ENCODE measurements at regions not wholly inside any gene's neighbourhood (a gene's known extent, or its start where the extent isn't known, plus 50 kb on each side); places are given as distances from the start of the nearest gene placed in this dataset.

GRCh38 chr1:112778137-112778536, 63.0 kb upstream of the PPM1J start:
- CTCF ChIA-PET = interaction anchor here in 1 of 2 donors (1.3 kb wide), 1 partner anchor 19 kb away, joined by 4 read pairs; no protein-coding TSS in a partner anchor

GRCh38 chr1:112776688-112777087, 61.6 kb upstream of the PPM1J start:
- Histone ChIP-seq H3K9me3 (no peaks in the 10 kb centered on the region), H3K27me3 (replicated peaks in 1 of 2; ENCODE audit: control insufficient read depth in 2 of 2, extremely low read depth in 1 of 2, insufficient read depth in 2 of 2, low read length in 1 of 2) (no peaks in the 10 kb centered on the region), H3K4me3 (ENCODE audit: control insufficient read depth in 1 of 2, extremely low read depth in 1 of 2, low read length in 1 of 2) (no peak overlapping the region), H3K27ac (ENCODE audit: low read length) (no peak overlapping the region), H3K4me1 (ENCODE audit: control insufficient read depth in 1 of 2, extremely low read depth in 1 of 2, insufficient read depth in 2 of 2, low read length in 2 of 2) (no peaks in the 10 kb centered on the region), H3K36me3 (ENCODE audit: control insufficient read depth in 2 of 2, extremely low read depth in 1 of 2, insufficient read depth in 1 of 2, low read length in 1 of 2) (no peaks in the 10 kb centered on the region)
- ATAC-seq (replicated peaks in 1 of 4) (no peak), DNase-seq (no peak)
- ChIA-PET CTCF (no interaction called here), POLR2A (no interaction called here)
- 75% methylated on average over 2 of the region's 3 CpGs for WGBS (ENCODE audit: insufficient coverage)
- Mint-ChIP-seq H3K9me3 (no peaks in the 10 kb centered on the region), H3K27me3 (peaks cover 4 to 5% of the 10 kb centered on the region in 2 donors), H3K4me1 (no peaks in the 10 kb centered on the region), H3K4me3 (no peak overlapping the region), H3K27ac (no peak overlapping the region), H3K36me3 (no peaks in the 10 kb centered on the region)

More at GRCh38 chr1:112778137-112778536, 63.0 kb upstream of the PPM1J start:
- H3K4me3 ChIP-seq (ENCODE audit: control insufficient read depth in 1 of 2, extremely low read depth in 1 of 2, low read length in 1 of 2) = no peak overlapping the region
- no peaks in the 10 kb centered on the region for H3K4me1 ChIP-seq (ENCODE audit: control insufficient read depth in 1 of 2, extremely low read depth in 1 of 2, insufficient read depth in 2 of 2, low read length in 2 of 2)
- ATAC-seq (replicated peaks in 1 of 4) (no peak), DNase-seq (no peak)
- Mint-ChIP-seq H3K9me3 (no peaks in the 10 kb centered on the region), H3K36me3 (no peaks in the 10 kb centered on the region), H3K4me3 (no peak overlapping the region), H3K4me1 (no peaks in the 10 kb centered on the region), H3K27ac (no peak overlapping the region), H3K27me3 (peaks cover 2 to 4% of the 10 kb centered on the region in 2 donors)
- POLR2A ChIA-PET = no interaction called here
- H3K27ac ChIP-seq (ENCODE audit: low read length) = no peak overlapping the region
- H3K27me3 ChIP-seq (replicated peaks in 1 of 2; ENCODE audit: control insufficient read depth in 2 of 2, extremely low read depth in 1 of 2, insufficient read depth in 2 of 2, low read length in 1 of 2) = no peaks in the 10 kb centered on the region
- no peaks in the 10 kb centered on the region for H3K9me3 ChIP-seq
- no CpG with 5 or more reads among the region's 1 CpG for WGBS (ENCODE audit: insufficient coverage)
- no peaks in the 10 kb centered on the region for H3K36me3 ChIP-seq (ENCODE audit: control insufficient read depth in 2 of 2, extremely low read depth in 1 of 2, insufficient read depth in 1 of 2, low read length in 1 of 2)

- no peaks in the 10 kb centered on the region for H3K27me3 ChIP-seq (replicated peaks in 1 of 2; ENCODE audit: control insufficient read depth in 2 of 2, extremely low read depth in 1 of 2, insufficient read depth in 2 of 2, low read length in 1 of 2)
- POLR2A ChIA-PET = no interaction called here
- ATAC-seq (replicated peaks in 1 of 4) = no peak
- no peak overlapping the region for H3K27ac ChIP-seq (ENCODE audit: low read length)
- peaks cover 3 to 5% (median 4%) of the 10 kb centered on the region in 3 donors for H3K4me1 Mint-ChIP-seq
- peaks cover 0 to 5% of the 10 kb centered on the region in 2 donors for H3K27me3 Mint-ChIP-seq
- H3K27ac Mint-ChIP-seq = no peak overlapping the region
- no peak overlapping the region for H3K4me3 ChIP-seq (ENCODE audit: control insufficient read depth in 1 of 2, extremely low read depth in 1 of 2, low read length in 1 of 2)
- no peaks in the 10 kb centered on the region for H3K9me3 Mint-ChIP-seq
- H3K36me3 Mint-ChIP-seq = no peaks in the 10 kb centered on the region
- H3K9me3 ChIP-seq = no peaks in the 10 kb centered on the region
- no peaks in the 10 kb centered on the region for H3K4me1 ChIP-seq (ENCODE audit: control insufficient read depth in 1 of 2, extremely low read depth in 1 of 2, insufficient read depth in 2 of 2, low read length in 2 of 2)
- no peaks in the 10 kb centered on the region for H3K36me3 ChIP-seq (ENCODE audit: control insufficient read depth in 2 of 2, extremely low read depth in 1 of 2, insufficient read depth in 1 of 2, low read length in 1 of 2)
- CTCF ChIA-PET = no interaction called here
- H3K4me3 Mint-ChIP-seq = no peak overlapping the region
- 91% methylated on average over 3 of the region's 4 CpGs for WGBS (ENCODE audit: insufficient coverage)
- no peak for DNase-seq
These were observed 57.6 kb upstream of the PPM1J start for GRCh38 chr1:112772781-112773180.

GRCh38 chr1:112770724-112771123, 55.6 kb upstream of the PPM1J start:
- no peak overlapping the region for H3K27ac Mint-ChIP-seq
- CTCF ChIA-PET = no interaction called here

GRCh38 chr1:112769611-112770010, 54.5 kb upstream of the PPM1J start:
- no peak for ATAC-seq (replicated peaks in 1 of 4)
- H3K9me3 Mint-ChIP-seq = peaks cover 0 to 5% (median 2%) of the 10 kb centered on the region in 3 donors
- H3K4me1 ChIP-seq (ENCODE audit: control insufficient read depth in 1 of 2, extremely low read depth in 1 of 2, insufficient read depth in 2 of 2, low read length in 2 of 2) = no peaks in the 10 kb centered on the region
- H3K27ac Mint-ChIP-seq = no peak overlapping the region
- 100% methylated on average over 1 of the region's 4 CpGs for WGBS (ENCODE audit: insufficient coverage)
- CTCF ChIA-PET = interaction anchor here in 1 of 2 donors (0.7 kb wide), 1 partner anchor 1002 kb away, joined by 4 read pairs; no protein-coding TSS in a partner anchor
- H3K27me3 ChIP-seq (replicated peaks in 1 of 2; ENCODE audit: control insufficient read depth in 2 of 2, extremely low read depth in 1 of 2, insufficient read depth in 2 of 2, low read length in 1 of 2) = no peaks in the 10 kb centered on the region
- H3K4me3 Mint-ChIP-seq = no peak overlapping the region
- H3K36me3 Mint-ChIP-seq = no peaks in the 10 kb centered on the region
- no peak overlapping the region for H3K27ac ChIP-seq (ENCODE audit: low read length)
- DNase-seq = no peak
- H3K27me3 Mint-ChIP-seq = peaks cover 4 to 11% of the 10 kb centered on the region in 2 donors
- POLR2A ChIA-PET = no interaction called here
- no peaks in the 10 kb centered on the region for H3K36me3 ChIP-seq (ENCODE audit: control insufficient read depth in 2 of 2, extremely low read depth in 1 of 2, insufficient read depth in 1 of 2, low read length in 1 of 2)
- no peaks in the 10 kb centered on the region for H3K9me3 ChIP-seq
- H3K4me3 ChIP-seq (ENCODE audit: control insufficient read depth in 1 of 2, extremely low read depth in 1 of 2, low read length in 1 of 2) = no peak overlapping the region
- H3K4me1 Mint-ChIP-seq = peaks cover 3 to 5% (median 4%) of the 10 kb centered on the region in 3 donors

More at GRCh38 chr1:112770724-112771123, 55.6 kb upstream of the PPM1J start:
- H3K9me3 Mint-ChIP-seq = peaks cover 0 to 5% (median 2%) of the 10 kb centered on the region in 3 donors
- H3K27ac ChIP-seq (ENCODE audit: low read length) = no peak overlapping the region
- H3K4me1 Mint-ChIP-seq = peaks cover 3 to 5% (median 4%) of the 10 kb centered on the region in 3 donors
- H3K4me3 ChIP-seq (ENCODE audit: control insufficient read depth in 1 of 2, extremely low read depth in 1 of 2, low read length in 1 of 2) = no peak overlapping the region
- H3K4me1 ChIP-seq (ENCODE audit: control insufficient read depth in 1 of 2, extremely low read depth in 1 of 2, insufficient read depth in 2 of 2, low read length in 2 of 2) = no peaks in the 10 kb centered on the region
- no CpG with 5 or more reads among the region's 4 CpGs for WGBS (ENCODE audit: insufficient coverage)
- no peak for DNase-seq
- peaks cover 4 to 10% of the 10 kb centered on the region in 2 donors for H3K27me3 Mint-ChIP-seq
- ATAC-seq (replicated peaks in 1 of 4) = no peak
- no peaks in the 10 kb centered on the region for H3K36me3 ChIP-seq (ENCODE audit: control insufficient read depth in 2 of 2, extremely low read depth in 1 of 2, insufficient read depth in 1 of 2, low read length in 1 of 2)
- H3K36me3 Mint-ChIP-seq = no peaks in the 10 kb centered on the region
- no peaks in the 10 kb centered on the region for H3K27me3 ChIP-seq (replicated peaks in 1 of 2; ENCODE audit: control insufficient read depth in 2 of 2, extremely low read depth in 1 of 2, insufficient read depth in 2 of 2, low read length in 1 of 2)
- H3K9me3 ChIP-seq = no peaks in the 10 kb centered on the region
- POLR2A ChIA-PET = interaction anchor here in 1 of 2 donors (0.7 kb wide), 1 partner anchor 231 kb away, joined by 3 read pairs; no protein-coding TSS in a partner anchor
- peak overlapping the region in 1 of 3 donors; percentile 21 for H3K4me3 Mint-ChIP-seq

- H3K4me3 ChIP-seq (ENCODE audit: control insufficient read depth in 1 of 2, extremely low read depth in 1 of 2, low read length in 1 of 2) = no peak overlapping the region
- Mint-ChIP-seq H3K36me3 (no peaks in the 10 kb centered on the region), H3K27me3 (peaks cover 4 to 7% of the 10 kb centered on the region in 2 donors), H3K27ac (no peak overlapping the region), H3K4me1 (peaks cover 3 to 5% (median 4%) of the 10 kb centered on the region in 3 donors), H3K4me3 (no peak overlapping the region), H3K9me3 (peaks cover 0 to 5% (median 2%) of the 10 kb centered on the region in 3 donors)
- H3K27me3 ChIP-seq (replicated peaks in 1 of 2; ENCODE audit: control insufficient read depth in 2 of 2, extremely low read depth in 1 of 2, insufficient read depth in 2 of 2, low read length in 1 of 2) = peaks cover 0 to 6% of the 10 kb centered on the region in 2 experiments
- ChIA-PET POLR2A (no interaction called here), CTCF (no interaction called here)
- no peaks in the 10 kb centered on the region for H3K9me3 ChIP-seq
- whole genome bisulfite sequencing (ENCODE audit: insufficient coverage) = 78% methylated on average over 1 of the region's 3 CpGs
- no peaks in the 10 kb centered on the region for H3K36me3 ChIP-seq (ENCODE audit: control insufficient read depth in 2 of 2, extremely low read depth in 1 of 2, insufficient read depth in 1 of 2, low read length in 1 of 2)
- H3K27ac ChIP-seq (ENCODE audit: low read length) = no peak overlapping the region
- ATAC-seq (replicated peaks in 1 of 4) (no peak), DNase-seq (no peak)
- H3K4me1 ChIP-seq (ENCODE audit: control insufficient read depth in 1 of 2, extremely low read depth in 1 of 2, insufficient read depth in 2 of 2, low read length in 2 of 2) = no peaks in the 10 kb centered on the region
These were observed 52.5 kb upstream of the PPM1J start for GRCh38 chr1:112767646-112768045.

Measured in T-cell (primary cell).